ENCODE measurements at regions not wholly inside any gene's neighbourhood (a gene's known extent, or its start where the extent isn't known, plus 50 kb on each side); places are given as distances from the start of the nearest gene placed in this dataset.
"Not testable (repeated sequence)": the region's sequence is repeated elsewhere in the genome, so short reads cannot be mapped to it uniquely, and the experiment has no call there.

DNA sequence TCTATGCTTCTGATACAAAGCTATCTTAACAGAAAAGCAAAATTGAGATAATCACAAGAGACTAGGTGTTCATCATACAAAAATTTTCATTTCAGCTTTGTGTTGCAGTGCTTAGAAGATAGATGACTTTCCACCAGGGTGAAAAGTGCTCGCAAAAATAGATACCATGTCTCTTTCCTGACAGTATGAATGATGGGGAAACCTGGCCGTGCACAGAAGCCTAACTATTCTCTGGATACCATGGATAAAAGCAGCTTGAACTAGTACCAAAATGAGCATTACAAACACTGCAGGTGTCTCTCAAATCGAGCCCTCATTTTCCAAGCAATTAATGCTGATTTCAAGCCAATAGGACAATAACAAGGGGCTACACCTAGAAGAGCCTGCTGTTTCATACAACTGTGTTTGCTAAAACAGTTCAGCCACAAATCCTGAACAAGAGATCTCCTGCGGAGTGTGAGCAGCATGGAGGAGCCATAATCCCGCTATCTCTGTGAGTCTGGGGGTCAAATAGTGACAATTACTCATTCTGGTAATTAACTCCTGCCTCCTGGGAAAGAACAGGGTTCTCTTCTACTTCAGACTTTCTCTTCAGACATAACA lies 507.6 kb downstream of the PID1 start:
- TF ChIP-seq, protein P1, sequence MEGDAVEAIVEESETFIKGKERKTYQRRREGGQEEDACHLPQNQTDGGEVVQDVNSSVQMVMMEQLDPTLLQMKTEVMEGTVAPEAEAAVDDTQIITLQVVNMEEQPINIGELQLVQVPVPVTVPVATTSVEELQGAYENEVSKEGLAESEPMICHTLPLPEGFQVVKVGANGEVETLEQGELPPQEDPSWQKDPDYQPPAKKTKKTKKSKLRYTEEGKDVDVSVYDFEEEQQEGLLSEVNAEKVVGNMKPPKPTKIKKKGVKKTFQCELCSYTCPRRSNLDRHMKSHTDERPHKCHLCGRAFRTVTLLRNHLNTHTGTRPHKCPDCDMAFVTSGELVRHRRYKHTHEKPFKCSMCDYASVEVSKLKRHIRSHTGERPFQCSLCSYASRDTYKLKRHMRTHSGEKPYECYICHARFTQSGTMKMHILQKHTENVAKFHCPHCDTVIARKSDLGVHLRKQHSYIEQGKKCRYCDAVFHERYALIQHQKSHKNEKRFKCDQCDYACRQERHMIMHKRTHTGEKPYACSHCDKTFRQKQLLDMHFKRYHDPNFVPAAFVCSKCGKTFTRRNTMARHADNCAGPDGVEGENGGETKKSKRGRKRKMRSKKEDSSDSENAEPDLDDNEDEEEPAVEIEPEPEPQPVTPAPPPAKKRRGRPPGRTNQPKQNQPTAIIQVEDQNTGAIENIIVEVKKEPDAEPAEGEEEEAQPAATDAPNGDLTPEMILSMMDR (IDR thresholded peaks at IDR 0.05; ENCODE audit: low read length, missing control alignments), result no peak
- no peak for DNase-seq (ENCODE audit: low read depth)
- H3K4me3 ChIP-seq (replicated peaks; ENCODE audit: low read depth, low read length), result no peak overlapping the region

DNA sequence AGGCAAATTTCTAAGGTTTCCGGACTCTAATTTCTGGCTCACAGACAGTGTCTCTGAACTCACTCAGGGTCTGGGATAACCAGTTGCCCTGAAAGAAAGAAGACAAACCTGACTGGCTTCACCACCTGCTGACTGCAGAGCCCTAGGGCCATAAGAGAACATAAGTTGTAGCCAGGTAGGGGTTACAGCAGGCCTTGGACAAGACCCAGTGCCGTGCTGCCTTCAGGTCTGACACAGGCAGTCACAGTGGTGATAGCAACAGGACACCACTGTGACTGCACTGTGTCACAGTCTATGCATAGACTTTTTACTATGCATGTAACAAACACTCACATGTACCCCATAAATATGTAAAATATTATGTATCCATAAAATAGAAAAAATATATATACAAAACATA lies 508.5 kb downstream of the PID1 start:
- DNase-seq (ENCODE audit: low read depth), result no peak
- TF ChIP-seq, protein P1 (IDR thresholded peaks at IDR 0.05; ENCODE audit: low read length, missing control alignments), result no peak
- H3K4me3 ChIP-seq (replicated peaks; ENCODE audit: low read depth, low read length), result no peak overlapping the region

DNA sequence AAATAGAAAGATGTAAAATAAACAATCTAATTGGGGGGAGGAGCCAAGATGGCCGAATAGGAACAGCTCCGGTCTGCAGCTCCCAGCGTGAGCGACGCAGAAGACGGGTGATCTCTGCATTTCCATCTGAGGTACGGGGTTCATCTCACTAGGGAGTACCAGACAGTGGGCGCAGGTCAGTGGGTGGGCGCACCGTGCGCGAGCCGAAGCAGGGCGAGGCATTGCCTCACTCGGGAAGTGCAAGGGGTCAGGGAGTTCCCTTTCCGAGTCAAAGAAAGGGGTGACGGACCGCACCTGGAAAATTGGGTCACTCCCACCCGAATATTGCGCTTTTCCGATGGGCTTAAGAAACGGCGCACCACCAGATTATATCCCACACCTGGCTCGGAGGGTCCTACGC lies 515.4 kb downstream of the PID1 start:
- not testable (repeated sequence) for DNase-seq (ENCODE audit: low read depth); H3K4me3 ChIP-seq (replicated peaks; ENCODE audit: low read depth, low read length)

DNA sequence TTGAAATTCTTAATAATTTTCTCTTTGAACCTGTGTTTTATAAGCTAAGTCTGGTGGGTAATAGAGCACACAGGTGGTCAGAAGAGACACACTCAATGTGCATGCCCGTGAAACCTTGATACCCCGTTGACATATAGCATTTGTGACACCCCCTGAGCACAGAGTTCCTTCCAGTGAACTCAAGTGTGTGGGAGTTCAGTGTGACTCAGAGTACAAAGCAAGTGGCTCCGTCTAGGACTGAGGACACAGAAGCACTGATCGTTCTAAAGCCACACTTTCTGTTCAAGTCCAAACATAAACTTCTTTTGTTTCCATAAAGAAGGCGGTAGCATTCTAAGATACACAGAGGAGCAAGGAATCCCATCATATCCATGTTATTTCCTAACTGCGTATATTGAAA lies 523.6 kb downstream of the PID1 start:
- TF ChIP-seq, protein P1 (IDR thresholded peaks at IDR 0.05; ENCODE audit: low read length, missing control alignments), result no peak
- DNase-seq (ENCODE audit: low read depth), result no peak
- no peak overlapping the region for H3K4me3 ChIP-seq (replicated peaks; ENCODE audit: low read depth, low read length)

DNA sequence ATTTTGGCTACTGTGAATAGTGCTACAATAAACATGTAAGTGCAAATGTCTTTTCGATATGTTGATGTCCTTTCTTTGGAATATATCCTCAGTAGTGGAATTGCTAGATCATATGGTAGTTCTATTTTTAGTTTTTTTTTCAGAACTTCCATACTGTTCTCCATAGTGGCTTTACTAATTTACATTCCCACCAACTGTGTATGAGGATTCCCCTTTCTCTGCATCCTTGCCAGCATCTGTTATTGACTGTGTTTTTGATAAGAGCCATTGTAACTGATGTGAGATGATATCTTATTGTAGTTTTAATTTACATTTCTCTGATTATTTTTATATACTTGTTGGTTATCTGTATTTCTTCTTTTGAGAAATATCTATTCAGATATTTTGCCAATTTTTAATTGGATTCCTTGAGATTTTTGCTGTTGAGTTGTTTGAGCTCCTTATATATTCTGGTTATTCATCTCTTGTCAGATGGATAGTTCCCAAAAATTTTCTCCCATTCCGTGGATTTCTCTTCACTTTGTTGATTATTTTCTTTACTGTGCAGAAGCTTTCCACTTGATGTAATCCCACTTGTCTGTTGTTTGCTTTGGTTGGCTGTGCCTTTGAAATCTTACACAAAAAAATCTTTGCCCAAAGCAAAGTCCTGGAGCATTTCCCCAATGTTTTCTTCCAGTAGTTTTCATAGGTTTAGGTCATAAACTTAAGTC lies 532.3 kb downstream of the PID1 start:
- no peak overlapping the region for H3K4me3 ChIP-seq (replicated peaks; ENCODE audit: low read depth, low read length)
- DNase-seq (ENCODE audit: low read depth), result no peak
- TF ChIP-seq, protein P1 (IDR thresholded peaks at IDR 0.05; ENCODE audit: low read length, missing control alignments), result no peak

DNA sequence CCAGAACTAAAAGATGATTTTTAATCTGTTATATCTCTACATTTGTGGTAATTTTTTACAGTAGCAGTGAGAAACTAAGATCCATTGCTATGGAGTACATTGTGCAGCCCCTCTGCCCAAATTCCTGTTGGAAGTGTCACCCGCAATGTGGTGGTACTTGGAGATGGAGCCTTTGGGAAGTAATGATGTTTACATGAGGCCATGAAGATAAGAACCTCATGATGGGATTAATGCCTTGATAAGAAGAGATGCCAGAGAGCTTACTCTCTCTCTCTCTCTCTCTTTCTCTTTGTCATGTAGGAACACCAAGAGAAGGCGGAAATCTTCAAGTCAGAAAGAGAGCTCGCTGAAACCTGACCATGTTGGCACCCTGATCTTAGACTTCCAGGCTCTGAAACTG lies 535.4 kb downstream of the PID1 start:
- DNase-seq (ENCODE audit: low read depth), result no peak
- TF ChIP-seq, protein P1 (IDR thresholded peaks at IDR 0.05; ENCODE audit: low read length, missing control alignments), result no peak

DNA sequence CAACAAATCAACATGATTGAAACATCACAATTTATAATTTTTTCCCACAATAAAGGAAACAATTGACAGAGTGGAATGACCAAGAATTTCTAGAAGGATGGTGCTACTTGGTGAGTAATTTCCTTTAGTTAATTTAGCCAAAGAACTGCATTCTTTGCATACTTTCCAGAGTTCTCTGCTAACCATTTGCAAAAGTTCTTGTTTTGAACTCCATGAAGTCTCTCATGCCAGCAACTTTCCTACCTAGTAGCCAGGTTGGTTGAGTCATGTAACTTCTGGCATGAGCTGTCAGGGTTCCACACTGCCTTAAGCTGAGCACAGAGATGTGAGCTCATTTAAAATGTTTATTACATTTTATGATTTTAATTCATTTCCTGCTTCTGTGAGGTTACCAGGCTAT lies 539.6 kb downstream of the PID1 start:
- TF ChIP-seq, protein P1 (IDR thresholded peaks at IDR 0.05; ENCODE audit: low read length, missing control alignments), result no peak
- DNase-seq (ENCODE audit: low read depth), result peak; percentile 83
- no peak overlapping the region for H3K4me3 ChIP-seq (replicated peaks; ENCODE audit: low read depth, low read length)

More for the DNA sequence above, 535.4 kb downstream of the PID1 start:
- no peak overlapping the region for H3K4me3 ChIP-seq (replicated peaks; ENCODE audit: low read depth, low read length)

All from fibroblast of pulmonary artery (primary cell).